HG03108 (cell line): ENCODE measurements at regions not wholly inside any gene's neighbourhood (a gene's known extent, or its start where the extent isn't known, plus 50 kb on each side); places are given as distances from the start of the nearest gene placed in this dataset.
"Not testable (repeated sequence)": the region's sequence is repeated elsewhere in the genome, so short reads cannot be mapped to it uniquely, and the experiment has no call there.

Experiments
- ATAC-seq: cut with Tn5 transposase; IDR thresholded peaks from one replicate; pipeline ENCODE4 v1.9.1; 2021; ENCODE audit warnings: moderate library complexity; ENCODE audit not compliant: unreplicated experiment

DNA sequence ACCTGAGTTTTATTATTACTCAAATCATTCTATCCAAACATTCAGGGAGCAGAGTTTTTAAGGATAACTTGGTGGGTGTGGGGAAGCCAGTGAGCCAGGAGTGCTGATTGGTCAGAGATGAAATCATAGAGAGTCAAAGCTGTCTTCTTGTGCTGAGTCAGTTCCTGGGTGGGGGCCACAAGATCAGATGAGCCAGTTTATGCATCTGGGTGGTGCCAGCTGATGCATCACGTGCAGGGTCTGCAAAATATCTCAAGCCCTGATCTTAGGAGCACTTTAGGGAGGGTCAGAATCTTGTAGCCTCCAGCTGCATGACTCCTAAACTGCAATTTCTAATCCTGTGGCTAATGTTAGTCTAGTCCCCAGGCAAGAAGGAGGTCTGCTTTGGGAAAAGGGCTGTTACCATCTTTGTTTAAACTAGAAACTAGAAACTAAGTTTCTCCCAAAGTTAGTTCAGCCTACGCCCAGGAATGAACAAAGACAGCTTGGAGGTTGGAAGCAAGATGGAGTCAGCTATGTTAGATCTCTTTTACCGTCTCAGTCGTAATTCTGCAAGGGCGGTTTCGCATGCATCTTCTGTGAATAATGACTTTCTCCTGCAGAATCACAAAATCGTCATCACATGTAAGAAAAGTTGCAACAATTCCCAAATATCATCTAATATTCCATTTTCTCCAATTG is 97.5 kb downstream of the ZNF664 start:
- not testable (repeated sequence) for ATAC-seq

- ATAC-seq = no peak
These were observed 98.0 kb downstream of the ZNF664 start for GRCh38 chr12:124071075-124071443.

- no peak for ATAC-seq
These were observed 100.5 kb downstream of the ZNF664 start for GRCh38 chr12:124073356-124074035.

GRCh38 chr12:124075841-124076240 is 102.8 kb downstream of the ZNF664 start:
- no peak for ATAC-seq

DNA sequence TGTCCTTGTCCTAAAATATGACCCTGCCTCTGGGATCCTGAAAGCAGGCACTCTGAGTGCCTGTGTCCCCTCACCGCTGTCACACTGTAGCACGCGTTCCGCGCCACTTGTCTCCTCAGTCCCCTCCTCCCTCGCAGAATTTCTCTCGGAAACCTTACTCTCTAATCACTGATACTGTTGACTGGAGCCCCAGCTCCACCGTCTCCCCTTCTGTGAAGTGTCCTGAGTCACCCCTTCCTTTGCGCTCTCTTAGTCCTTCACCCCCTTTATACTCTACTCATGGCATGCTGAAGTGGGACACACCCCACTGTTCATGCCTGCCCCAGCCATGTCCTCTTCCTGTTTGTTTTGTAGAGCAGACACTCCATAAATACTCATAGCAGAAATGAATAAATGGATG is 104.7 kb downstream of the ZNF664 start:
- ATAC-seq = no peak

GRCh38 chr12:124078800-124079199 is 105.8 kb downstream of the ZNF664 start:
- ATAC-seq = no peak

DNA sequence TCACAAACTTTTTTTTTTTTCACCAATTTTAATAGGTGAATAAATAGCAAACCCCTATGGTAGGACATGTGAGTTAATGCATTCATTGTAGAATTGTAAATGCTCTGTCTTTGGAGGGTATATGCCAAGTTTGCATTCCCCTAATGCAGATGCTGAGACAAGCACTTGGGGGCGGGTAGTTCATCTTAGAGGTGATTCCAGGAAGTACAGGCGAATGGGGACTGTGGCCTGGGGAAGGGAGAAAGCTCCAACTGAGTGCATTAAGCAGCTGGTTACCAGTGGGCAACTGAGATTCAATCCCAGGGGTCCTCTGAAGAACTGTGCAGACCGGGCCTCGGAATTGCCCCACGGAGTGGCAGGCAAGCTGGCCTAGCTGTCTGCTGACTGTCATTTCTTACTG is 107.6 kb downstream of the ZNF664 start:
- ATAC-seq = no peak

- no peak for ATAC-seq
These were observed 109.0 kb downstream of the ZNF664 start for GRCh38 chr12:124082012-124082411.

DNA sequence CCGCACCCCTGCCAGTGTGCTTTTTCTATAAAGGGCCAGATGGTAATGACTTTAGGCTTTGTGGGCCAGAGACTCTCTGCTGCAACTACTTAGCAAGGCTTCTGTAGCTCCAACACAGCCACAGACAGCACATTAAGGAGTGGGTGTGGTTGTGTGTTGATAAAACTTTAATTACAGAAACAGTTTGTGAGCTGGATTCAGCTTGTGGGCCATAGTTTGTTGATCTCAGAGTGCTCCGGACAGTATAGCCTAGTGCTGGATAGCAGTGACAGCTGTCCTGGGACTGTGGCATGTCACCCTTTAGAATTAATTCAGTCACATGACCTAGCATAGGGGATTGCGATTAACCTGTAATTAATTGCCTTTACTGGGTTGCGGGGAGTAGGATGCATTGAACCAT is 109.7 kb downstream of the ZNF664 start:
- ATAC-seq = no peak

GRCh38 chr12:124083708-124084107 is 110.7 kb downstream of the ZNF664 start:
- ATAC-seq = no peak

DNA sequence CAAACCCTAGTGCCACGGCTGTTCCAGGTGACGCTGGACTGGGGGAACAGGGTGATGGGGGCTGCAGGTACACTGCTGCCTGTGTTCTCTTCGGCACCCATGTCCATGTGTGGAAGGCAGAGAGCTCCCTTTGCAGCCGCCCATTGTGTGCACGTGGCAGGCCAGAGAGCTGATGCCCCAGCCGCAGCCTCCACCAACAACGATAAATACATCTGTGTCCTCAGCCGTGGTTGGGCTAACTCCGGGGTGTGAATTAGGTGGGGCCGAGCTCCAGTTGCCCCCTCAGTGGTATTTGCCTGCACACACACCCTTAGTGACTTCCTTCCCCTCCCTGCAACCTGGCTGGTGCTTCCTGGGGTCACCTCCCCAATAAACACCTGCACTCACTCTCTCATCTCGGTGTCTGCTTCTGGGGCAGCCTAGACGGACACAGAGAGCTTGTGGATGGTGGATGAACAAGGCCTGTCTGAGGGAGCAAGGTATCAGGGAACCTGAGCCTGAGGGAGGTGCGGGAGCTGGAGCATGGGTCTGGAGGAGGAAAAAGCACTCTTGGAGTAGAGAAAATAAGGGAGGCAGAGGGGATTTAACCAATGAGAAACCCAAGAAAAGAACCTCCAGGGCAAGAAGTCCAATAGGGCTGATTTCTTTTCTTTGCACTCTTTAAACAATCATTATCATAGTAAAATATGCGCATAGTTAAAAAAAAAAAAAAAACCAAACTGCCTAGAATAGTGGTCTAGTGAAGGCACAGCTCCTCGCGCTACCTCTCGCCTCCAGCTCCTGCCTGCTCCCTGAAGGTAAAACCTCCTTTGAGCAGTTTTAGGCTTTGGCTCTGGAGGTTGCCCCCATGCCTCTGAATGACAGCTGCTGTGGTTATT is 112.6 kb downstream of the ZNF664 start:
- no peak for ATAC-seq

GRCh38 chr12:124086299-124086898 is 113.4 kb downstream of the ZNF664 start:
- ATAC-seq = no peak

- ATAC-seq = no peak
These were observed 114.4 kb downstream of the ZNF664 start for GRCh38 chr12:124087266-124088051.

DNA sequence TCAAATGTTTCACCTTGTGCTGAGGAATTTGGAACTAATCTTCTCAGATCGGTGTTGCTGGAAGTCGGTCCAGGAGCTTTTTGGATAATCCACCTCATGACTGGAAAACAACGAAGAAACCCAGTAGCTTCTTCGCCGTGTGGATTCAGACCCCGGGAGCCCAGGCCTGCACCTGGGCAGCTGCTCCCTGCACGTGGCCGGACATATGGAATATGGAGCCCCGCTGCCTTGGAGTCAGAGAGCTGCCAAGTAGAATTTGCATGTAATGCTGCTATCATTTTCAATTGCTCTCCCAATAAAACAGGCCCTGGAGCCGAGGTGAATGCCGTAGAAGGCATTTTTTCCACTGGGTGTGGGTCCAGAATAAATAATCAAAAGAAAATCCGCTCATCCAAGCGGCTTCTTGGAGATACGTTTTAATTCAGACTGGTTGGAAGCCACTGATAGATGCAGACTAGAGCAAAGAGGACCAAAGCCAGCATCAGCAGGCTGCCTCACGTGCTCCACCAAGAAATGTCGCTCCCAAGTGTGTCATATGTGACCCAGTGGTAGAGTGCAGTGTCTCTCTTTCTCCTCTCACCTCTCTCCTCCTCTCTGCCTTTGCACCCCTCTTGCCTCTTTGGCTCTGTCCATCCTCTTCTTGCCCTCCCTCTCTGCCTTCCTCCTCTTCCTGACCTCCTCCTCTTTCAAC is 115.3 kb downstream of the ZNF664 start:
- no peak for ATAC-seq

DNA sequence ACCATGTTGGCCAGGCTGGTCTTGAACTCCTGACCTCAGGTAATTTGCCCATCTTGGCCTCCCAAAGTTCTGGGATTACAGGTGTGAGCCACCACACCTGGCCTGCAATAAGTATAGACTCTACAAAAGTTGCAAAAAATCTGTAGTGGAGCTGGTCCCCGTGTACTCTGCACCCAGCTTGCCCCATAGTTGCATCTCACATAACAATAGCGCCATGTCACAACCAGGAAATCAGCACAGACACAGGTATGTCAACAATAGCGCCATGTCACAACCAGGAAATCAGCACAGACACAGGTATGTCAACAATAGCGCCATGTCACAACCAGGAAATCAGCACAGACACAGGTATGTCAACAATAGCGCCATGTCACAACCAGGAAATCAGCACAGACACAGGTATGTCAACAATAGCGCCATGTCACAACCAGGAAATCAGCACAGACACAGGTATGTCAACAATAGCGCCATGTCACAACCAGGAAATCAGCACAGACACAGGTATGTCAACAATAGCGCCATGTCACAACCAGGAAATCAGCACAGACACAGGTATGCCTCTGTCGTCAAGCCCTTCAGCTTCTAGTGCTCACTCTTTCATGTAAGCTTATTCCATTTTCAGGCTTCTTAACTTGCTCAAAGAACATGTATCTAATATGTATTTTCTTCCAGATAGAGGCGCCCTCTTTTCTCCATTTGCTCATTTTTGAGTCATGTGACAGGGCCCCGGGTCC is 116.3 kb downstream of the ZNF664 start:
- not testable (repeated sequence) for ATAC-seq

DNA sequence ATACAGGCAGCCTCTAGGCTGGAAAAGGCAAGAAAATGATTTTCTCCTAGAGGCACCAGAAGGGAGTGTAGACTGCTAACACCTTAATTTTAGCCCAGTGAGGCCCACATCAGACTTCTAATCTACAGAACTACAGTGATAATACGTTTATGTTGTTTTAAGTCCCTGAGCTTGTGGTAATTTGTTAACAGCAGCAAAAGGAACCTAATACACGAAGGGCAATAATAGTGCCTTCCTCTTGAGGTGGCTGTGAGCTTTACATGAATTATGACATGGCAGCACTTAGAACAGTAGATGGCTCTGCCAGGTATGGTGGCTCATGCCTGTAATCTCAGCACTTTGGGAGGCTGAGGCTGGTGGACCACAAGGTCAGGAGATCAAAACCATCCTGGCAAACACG is 118.8 kb downstream of the ZNF664 start:
- ATAC-seq = no peak

- ATAC-seq = not testable (repeated sequence)
These were observed 119.5 kb downstream of the ZNF664 start for GRCh38 chr12:124092532-124092931.

- ATAC-seq = no peak
These were observed 120.3 kb downstream of the ZNF664 start for GRCh38 chr12:124093297-124093696.

- ATAC-seq = no peak
These were observed 121.2 kb downstream of the ZNF664 start for GRCh38 chr12:124094188-124094587.
